Suppressor macrophage (primary cell): ENCODE measurements at regions not wholly inside any gene's neighbourhood (a gene's known extent, or its start where the extent isn't known, plus 50 kb on each side); places are given as distances from the start of the nearest gene placed in this dataset.
"Not testable (repeated sequence)": the region's sequence is repeated elsewhere in the genome, so short reads cannot be mapped to it uniquely, and the experiment has no call there.

ENCODE experiments used
- DNase-seq, 4 experiments: peaks; one replicate each; pipeline ENCODE4 v3.0.0-alpha.2; 2020 to 2022

GRCh38 chr2:239598011-239598731, 197.4 kb upstream of the HDAC4 start:
- DNase-seq: no peak

GRCh38 chr2:239597216-239597615, 196.4 kb upstream of the HDAC4 start:
- no peak for DNase-seq

- DNase-seq: no peak
Observed at GRCh38 chr2:239596792-239597191, 196.0 kb upstream of the HDAC4 start.

DNA sequence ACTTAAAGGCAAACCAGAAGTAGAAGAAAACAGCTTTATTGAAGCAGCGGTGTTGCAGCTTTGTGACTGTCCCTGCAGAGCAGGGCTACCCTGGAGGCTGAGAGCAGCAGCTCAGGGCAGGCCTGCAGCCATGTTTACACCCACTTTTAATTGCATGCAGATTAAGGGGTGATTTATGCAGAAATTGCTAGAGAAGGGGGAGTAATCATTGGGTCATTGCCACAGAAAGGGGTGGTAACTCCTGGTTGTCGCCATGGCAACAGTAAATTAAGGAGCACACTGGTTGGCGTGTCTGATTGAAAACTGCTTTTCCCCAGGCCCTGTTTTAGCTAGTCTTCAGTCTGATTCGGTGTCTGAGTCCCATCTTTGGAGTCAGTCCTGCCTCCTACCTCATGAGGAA, 195.4 kb upstream of the HDAC4 start:
- no peak for DNase-seq

GRCh38 chr2:239595726-239596125, 194.9 kb upstream of the HDAC4 start:
- DNase-seq: no peak

GRCh38 chr2:239594772-239595608, 194.2 kb upstream of the HDAC4 start:
- no peak for DNase-seq

- no peak for DNase-seq
Observed at GRCh38 chr2:239594019-239594771, 193.4 kb upstream of the HDAC4 start.

GRCh38 chr2:239593455-239593854, 192.6 kb upstream of the HDAC4 start:
- no peak for DNase-seq

- not testable (repeated sequence) for DNase-seq
Observed at GRCh38 chr2:239592629-239593290, 191.9 kb upstream of the HDAC4 start.

- no peak for DNase-seq
Observed at GRCh38 chr2:239590995-239591915, 190.4 kb upstream of the HDAC4 start.

- no peak for DNase-seq
Observed at GRCh38 chr2:239590276-239590675, 189.5 kb upstream of the HDAC4 start.

DNA sequence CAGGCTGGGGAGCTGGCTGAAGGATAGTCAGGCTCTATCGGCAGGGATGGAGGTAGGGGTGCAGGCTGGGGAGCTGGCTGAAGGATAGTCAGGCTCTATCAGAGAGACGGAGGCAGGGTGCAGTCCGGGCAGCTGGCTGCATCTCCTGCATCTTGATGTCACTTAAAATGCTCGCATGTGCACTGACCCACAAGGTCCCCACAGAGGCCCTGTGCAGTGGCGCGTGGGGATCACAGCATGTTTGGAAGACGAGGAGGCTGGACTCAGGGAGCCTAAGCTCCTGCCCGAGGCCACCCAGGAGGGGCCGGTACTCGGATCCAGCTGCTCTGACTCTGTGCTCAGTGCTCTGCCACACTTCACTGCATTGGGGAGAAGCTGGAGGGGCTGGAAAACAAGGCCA, 189.0 kb upstream of the HDAC4 start:
- no peak for DNase-seq

GRCh38 chr2:239589270-239589825, 188.5 kb upstream of the HDAC4 start:
- DNase-seq: no peak

DNA sequence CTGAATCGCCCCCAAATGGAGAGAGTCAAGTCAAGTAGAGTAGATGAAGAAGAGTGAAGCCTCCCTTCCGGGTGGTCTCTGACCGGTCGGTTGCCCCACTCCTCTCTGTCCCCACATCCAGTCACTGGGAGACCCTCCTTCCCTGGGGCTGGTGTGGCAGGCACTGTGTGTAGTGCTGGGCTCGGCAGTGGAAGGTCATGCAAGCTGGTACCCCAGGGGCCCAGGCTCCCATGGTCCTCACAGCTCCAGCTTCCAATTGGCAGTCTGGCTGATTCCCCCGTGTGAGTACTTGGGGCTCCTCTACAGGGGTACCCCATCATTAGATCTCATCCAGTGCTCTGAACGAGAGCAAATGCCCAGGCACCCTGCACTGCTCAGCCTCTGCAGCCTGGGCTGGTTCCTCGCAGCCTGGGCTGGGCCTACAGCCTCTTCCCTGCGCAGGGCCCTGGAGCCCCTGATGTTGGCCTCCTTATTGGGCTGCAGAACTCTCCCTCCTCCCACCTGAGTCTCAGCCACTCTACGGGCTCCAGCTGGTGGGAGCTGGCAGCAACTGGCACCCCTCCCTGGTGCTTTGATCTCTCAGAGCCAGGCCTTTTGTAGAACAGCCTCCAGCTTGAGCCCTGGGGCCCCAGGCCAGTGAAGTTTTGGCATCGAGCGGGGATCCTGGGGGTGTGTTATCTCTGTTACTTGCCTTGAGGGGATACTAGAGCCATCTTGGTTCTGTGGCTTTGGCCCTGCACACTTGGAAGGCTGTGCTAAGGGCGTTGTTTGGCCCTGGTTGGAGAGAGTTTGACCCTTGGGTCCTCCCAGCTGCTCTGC, 187.8 kb upstream of the HDAC4 start:
- DNase-seq: no peak

GRCh38 chr2:239587841-239588240, 187.0 kb upstream of the HDAC4 start:
- DNase-seq: peak; percentile 60 to 81 (median 78)

DNA sequence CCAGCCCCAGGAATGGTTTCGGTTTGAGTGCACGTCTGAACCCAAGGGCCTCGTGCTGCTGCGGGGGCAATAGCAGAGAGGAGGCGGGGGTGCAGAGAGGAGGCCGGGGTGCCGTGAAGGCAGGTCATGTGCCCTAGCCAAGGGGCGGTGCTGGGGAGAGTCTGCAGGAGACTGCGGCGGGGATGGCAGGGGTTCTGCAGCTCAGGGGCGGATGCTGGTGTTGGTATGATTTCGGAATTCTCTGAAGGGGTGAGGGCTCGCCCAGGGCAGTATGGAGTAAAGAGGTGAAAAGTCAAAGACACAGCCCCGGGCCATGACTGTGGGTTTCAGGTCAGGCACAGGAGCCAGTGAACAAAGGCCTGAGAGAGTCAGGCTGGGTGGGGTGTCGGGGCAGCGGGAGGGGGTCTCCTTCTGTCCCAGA, 186.5 kb upstream of the HDAC4 start:
- DNase-seq: no peak

- DNase-seq: peak; percentile 27 to 63 (median 55)
Observed at GRCh38 chr2:239586651-239587310, 186.0 kb upstream of the HDAC4 start.

- DNase-seq: no peak
Observed at GRCh38 chr2:239585422-239585821, 184.6 kb upstream of the HDAC4 start.

DNA sequence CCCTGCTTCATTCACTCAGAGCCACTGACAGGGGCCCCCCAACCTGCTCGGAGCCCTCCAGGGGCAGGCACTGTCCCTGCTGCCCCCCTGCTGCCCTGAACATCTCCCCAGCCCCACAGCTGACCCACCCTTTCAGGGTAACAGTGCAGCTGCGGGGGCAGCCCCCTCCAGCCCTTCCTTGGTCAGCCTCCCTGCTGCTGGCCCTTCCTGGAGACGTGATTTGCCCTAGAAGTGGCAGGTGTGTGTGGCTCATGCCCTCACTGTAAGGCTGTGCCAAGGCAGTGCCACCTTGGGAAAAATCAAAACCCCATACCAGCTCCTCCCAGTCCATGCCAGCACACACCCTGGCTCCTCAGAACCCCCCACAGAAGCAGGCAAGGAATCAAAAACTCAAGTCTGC, 184.2 kb upstream of the HDAC4 start:
- DNase-seq: no peak
